Astrocyte of the cerebellum (primary cell): ENCODE measurements at regions not wholly inside any gene's neighbourhood (a gene's known extent, or its start where the extent isn't known, plus 50 kb on each side); places are given as distances from the start of the nearest gene placed in this dataset.
"Not testable (repeated sequence)": the region's sequence is repeated elsewhere in the genome, so short reads cannot be mapped to it uniquely, and the experiment has no call there.

Source experiments
- DNase-seq: peaks from one replicate; pipeline ENCODE4 v3.0.0-alpha.2; 2011; ENCODE audit warnings: low read depth
- H3K4me3 ChIP-seq: 2 replicates; pipeline ENCODE4 v1.5.1; 2011; ENCODE audit warnings: mild to moderate bottlenecking, low read depth, low read length, moderate library complexity
- in situ Hi-C: cut with HindIII; loops from 2 replicates; pipeline ENCODE4 v1.10.0; 2017; ENCODE audit warnings: low sequenced_read_pairs
- TF ChIP-seq, protein P1 (sequence below): IDR thresholded peaks from 2 replicates; pipeline ENCODE4 v1.5.1; 2012; ENCODE audit warnings: low read length, low read depth, moderate library complexity, mild to moderate bottlenecking; ENCODE audit errors: missing control alignments

- in situ Hi-C loops: no loop called here
- TF ChIP-seq, protein P1, sequence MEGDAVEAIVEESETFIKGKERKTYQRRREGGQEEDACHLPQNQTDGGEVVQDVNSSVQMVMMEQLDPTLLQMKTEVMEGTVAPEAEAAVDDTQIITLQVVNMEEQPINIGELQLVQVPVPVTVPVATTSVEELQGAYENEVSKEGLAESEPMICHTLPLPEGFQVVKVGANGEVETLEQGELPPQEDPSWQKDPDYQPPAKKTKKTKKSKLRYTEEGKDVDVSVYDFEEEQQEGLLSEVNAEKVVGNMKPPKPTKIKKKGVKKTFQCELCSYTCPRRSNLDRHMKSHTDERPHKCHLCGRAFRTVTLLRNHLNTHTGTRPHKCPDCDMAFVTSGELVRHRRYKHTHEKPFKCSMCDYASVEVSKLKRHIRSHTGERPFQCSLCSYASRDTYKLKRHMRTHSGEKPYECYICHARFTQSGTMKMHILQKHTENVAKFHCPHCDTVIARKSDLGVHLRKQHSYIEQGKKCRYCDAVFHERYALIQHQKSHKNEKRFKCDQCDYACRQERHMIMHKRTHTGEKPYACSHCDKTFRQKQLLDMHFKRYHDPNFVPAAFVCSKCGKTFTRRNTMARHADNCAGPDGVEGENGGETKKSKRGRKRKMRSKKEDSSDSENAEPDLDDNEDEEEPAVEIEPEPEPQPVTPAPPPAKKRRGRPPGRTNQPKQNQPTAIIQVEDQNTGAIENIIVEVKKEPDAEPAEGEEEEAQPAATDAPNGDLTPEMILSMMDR: no peak
Measured at GRCh38 chr12:131202592-131203378, 249.1 kb downstream of the ADGRD1 start.

DNA sequence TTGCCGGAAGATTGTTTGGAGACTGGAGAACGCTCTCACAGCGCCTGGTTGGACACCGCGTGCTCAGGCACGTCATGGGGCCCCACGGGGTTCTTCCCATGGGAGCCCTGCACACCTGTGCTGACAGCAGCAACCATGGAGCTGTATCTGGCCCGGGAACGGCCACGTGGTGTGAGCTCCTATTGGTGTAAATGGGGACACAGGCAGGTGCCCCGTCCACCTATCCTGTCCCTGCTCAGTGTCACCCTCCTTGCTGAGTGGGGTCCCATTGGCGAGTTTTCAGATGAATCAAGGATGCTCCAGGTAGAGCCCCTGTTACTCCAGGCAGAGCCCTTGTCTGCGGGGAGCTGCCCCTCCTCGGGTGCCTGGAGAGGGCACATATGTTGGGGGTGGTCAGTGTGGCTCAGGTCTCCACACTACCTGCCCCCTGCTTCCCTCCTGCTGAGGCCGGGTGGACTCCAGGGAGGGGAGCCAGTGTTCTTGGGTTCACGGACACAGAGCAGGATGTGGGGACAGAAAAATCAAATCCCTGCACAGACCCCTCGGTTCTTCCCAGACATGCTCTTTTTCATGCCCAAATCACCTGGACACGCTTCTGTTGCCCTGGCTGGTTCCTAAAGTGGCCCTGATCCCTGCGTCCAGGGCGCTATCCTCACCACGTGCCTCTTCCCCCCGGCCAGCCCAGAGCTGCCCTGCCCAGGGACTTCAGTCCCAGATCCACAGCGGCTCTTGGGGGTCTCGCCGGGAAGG is 250.1 kb downstream of the ADGRD1 start:
- no peak for DNase-seq

More at GRCh38 chr12:131202592-131203378, 249.1 kb downstream of the ADGRD1 start:
- H3K4me3 ChIP-seq: no peak overlapping the region
- no peak for DNase-seq

DNA sequence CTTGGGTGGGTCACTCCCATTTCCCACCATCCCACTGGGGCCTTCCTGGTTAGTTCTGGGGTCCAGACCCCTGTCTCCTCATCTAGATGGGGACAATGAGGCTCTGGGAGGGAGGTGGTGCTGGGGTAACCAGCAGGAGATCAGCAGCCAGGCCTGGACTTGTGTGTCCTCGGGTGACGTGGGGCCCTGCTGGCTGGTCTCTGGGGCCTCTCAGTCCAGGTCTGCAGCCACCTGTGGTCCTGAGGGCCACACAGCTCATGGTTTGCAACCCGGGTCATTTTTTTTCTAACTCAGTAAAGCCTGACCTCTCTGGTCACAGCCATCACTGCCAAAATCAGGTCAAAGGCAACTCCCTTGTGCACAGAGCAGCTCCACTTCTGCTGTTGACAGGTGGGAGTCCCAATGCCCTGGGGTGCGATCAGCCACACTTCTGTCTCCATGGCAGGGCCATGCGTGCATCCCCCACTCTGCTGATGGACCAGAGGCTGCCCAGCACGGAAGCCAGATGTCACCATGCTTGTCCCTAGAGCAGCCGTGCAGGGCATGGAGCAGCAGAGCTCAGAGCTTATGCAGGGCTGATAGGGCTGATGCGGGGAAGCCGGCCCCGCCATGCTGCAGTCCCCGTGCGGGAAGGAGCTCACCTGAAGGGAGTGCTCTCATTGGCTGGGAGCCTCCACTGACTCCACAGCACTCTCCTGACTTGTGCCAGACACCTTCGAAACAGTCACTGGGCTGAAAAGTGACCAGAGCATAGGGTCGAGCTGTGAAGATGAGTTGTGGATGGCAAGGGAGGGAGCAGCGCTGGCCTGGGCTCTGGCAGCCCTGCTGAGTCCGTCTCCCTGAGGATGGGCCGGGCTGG is 250.9 kb downstream of the ADGRD1 start:
- in situ Hi-C loops: no loop called here
- no peak overlapping the region for H3K4me3 ChIP-seq
- TF ChIP-seq, protein P1: no peak
- DNase-seq: no peak

More for the DNA sequence above, 250.1 kb downstream of the ADGRD1 start:
- TF ChIP-seq, protein P1: no peak
- H3K4me3 ChIP-seq: no peak overlapping the region
- in situ Hi-C loops: no loop called here

DNA sequence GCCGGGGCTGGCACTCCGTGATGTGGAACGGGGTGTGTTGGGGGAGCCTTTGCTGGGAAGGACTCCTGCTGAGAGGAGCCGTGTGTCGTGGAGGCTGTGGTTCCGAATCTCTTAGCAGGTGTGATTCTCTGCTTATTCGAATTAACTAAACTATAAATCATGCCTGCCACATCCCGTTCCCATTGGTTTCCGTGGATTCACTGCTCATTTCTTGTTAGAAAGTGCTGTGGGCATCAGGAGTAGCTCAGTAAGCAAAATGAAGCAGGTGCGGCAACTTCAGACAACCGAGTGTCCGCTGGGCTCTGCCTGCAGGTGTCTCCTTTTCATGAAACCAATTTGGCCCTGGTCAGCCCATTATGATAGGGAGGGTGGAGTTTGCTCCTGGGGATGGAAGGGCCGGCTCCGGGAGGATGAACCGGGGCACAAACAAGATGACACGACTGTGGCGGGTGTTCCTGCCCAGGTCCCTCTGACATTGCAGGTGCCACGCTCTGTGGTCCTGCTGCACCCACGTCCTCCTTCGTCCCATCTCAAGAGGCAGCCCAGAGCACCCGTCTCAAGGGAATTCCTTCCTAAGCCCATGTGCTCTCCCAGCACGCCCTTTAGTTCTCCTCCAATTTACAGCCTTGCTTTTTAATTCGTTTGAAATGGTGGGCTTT is 251.7 kb downstream of the ADGRD1 start:
- in situ Hi-C loops, H3K4me3 ChIP-seq, DNase-seq: not testable (repeated sequence)

- in situ Hi-C loops, DNase-seq: not testable (repeated sequence)
Measured at GRCh38 chr12:131206630-131207299, 253.1 kb downstream of the ADGRD1 start.

GRCh38 chr12:131207300-131207660 is 253.6 kb downstream of the ADGRD1 start:
- in situ Hi-C loops: not testable (repeated sequence)

More at GRCh38 chr12:131206630-131207299, 253.1 kb downstream of the ADGRD1 start:
- not testable (repeated sequence) for H3K4me3 ChIP-seq

GRCh38 chr12:131207841-131208240 is 254.1 kb downstream of the ADGRD1 start:
- H3K4me3 ChIP-seq, DNase-seq, in situ Hi-C loops: not testable (repeated sequence)

More at GRCh38 chr12:131207300-131207660, 253.6 kb downstream of the ADGRD1 start:
- not testable (repeated sequence) for H3K4me3 ChIP-seq, DNase-seq

DNA sequence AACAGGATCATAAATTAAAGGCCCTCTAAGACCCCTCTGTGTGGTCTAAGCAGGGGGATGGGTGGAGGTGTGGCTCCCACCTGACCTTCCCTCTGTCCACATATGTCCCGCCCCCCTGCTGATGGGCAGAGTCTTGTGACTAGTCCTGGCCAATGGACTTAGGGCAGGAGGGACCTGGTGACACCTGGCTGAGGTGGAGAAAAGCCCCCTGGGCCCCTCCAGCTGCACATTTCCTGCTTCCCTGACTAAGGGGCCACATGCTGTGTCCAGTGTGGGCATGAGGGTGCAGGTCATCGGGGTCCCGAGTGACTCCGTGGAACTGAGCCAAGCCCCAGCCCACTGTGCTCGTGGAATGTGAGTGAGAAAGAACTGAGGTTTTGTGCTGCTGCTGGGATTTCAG is 254.7 kb downstream of the ADGRD1 start:
- in situ Hi-C loops: no loop called here
- DNase-seq: no peak
- TF ChIP-seq, protein P1: no peak
- H3K4me3 ChIP-seq: no peak overlapping the region
